ENCODE measurements at regions not wholly inside any gene's neighbourhood (a gene's known extent, or its start where the extent isn't known, plus 50 kb on each side); places are given as distances from the start of the nearest gene placed in this dataset.

GRCh38 chr2:220064111-220065030, 436.9 kb downstream of the SLC4A3 start:
- Histone ChIP-seq H3K36me3 (ENCODE audit: insufficient read depth, low read length) (no peaks in the 10 kb centered on the region), H3K9me3 (ENCODE audit: control insufficient read depth in 1 of 2, insufficient read depth in 1 of 2, low read length in 2 of 2) (peaks cover 0 to 7% of the 10 kb centered on the region in 2 experiments), H3K4me3 (ENCODE audit: low read length) (no peak overlapping the region), H3K27me3 (ENCODE audit: control insufficient read depth in 1 of 2, insufficient read depth in 2 of 2, low read length in 2 of 2) (peaks cover 3 to 4% of the 10 kb centered on the region in 2 experiments), H3K4me1 (ENCODE audit: insufficient read depth, low read length) (no peaks in the 10 kb centered on the region), H3K27ac (ENCODE audit: low read depth in 1 of 2, low read length in 2 of 2) (no peak overlapping the region)
- Mint-ChIP-seq H3K9me3 (no peaks in the 10 kb centered on the region), H3K4me1 (ENCODE audit: low read depth) (no peaks in the 10 kb centered on the region), H3K27me3 (no peaks in the 10 kb centered on the region), H3K4me3 (no peak overlapping the region), H3K27ac (no peak overlapping the region), H3K36me3 (ENCODE audit: low read depth) (no peaks in the 10 kb centered on the region)
- TF ChIP-seq, protein P1, sequence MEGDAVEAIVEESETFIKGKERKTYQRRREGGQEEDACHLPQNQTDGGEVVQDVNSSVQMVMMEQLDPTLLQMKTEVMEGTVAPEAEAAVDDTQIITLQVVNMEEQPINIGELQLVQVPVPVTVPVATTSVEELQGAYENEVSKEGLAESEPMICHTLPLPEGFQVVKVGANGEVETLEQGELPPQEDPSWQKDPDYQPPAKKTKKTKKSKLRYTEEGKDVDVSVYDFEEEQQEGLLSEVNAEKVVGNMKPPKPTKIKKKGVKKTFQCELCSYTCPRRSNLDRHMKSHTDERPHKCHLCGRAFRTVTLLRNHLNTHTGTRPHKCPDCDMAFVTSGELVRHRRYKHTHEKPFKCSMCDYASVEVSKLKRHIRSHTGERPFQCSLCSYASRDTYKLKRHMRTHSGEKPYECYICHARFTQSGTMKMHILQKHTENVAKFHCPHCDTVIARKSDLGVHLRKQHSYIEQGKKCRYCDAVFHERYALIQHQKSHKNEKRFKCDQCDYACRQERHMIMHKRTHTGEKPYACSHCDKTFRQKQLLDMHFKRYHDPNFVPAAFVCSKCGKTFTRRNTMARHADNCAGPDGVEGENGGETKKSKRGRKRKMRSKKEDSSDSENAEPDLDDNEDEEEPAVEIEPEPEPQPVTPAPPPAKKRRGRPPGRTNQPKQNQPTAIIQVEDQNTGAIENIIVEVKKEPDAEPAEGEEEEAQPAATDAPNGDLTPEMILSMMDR (IDR thresholded peaks at IDR 0.05), result no peak
- intact Hi-C loops (cut with DNase I, micrococcal nuclease), result no loop called here
- ChIA-PET POLR2A (no interaction called here), CTCF (no interaction called here)
- ATAC-seq (ENCODE audit: poor library complexity) (no peak), DNase-seq (no peak)

DNA sequence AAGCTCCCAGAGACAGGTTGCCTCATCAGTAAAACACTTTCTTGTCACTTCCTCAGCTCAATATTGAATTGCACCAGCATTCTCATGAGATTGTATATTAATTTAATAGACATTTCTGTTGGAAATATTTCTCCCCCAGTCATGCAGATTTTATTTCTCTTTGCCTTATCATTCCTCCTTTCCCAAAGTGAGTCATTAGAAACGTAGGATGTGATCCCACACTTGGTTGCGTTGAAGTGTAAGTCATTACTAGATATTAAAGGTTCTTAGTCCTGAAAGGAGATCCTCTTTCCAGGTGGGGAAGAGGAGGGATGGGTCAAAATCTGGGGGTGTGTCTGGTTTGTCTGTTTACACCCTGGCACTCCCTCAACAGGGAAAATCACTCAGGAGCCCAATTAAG, 438.2 kb downstream of the SLC4A3 start:
- POLR2A ChIA-PET, result no interaction called here
- Histone ChIP-seq H3K9me3 (ENCODE audit: control insufficient read depth in 1 of 2, insufficient read depth in 1 of 2, low read length in 2 of 2) (peaks cover 0 to 3% of the 10 kb centered on the region in 2 experiments), H3K36me3 (ENCODE audit: insufficient read depth, low read length) (no peaks in the 10 kb centered on the region), H3K27me3 (ENCODE audit: control insufficient read depth in 1 of 2, insufficient read depth in 2 of 2, low read length in 2 of 2) (peaks cover 3 to 4% of the 10 kb centered on the region in 2 experiments), H3K4me3 (ENCODE audit: low read length) (no peak overlapping the region), H3K27ac (ENCODE audit: low read depth in 1 of 2, low read length in 2 of 2) (no peak overlapping the region), H3K4me1 (ENCODE audit: insufficient read depth, low read length) (no peaks in the 10 kb centered on the region)
- Mint-ChIP-seq H3K36me3 (ENCODE audit: low read depth) (no peaks in the 10 kb centered on the region), H3K4me1 (ENCODE audit: low read depth) (no peaks in the 10 kb centered on the region), H3K4me3 (no peak overlapping the region), H3K9me3 (no peaks in the 10 kb centered on the region), H3K27me3 (no peaks in the 10 kb centered on the region), H3K27ac (no peak overlapping the region)
- DNase-seq, result no peak
- TF ChIP-seq, protein P1 (IDR thresholded peaks at IDR 0.05), result no peak
- CTCF ChIA-PET, result no interaction called here
- intact Hi-C loops (cut with DNase I, micrococcal nuclease), result no loop called here
- ATAC-seq (ENCODE audit: poor library complexity), result no peak

DNA sequence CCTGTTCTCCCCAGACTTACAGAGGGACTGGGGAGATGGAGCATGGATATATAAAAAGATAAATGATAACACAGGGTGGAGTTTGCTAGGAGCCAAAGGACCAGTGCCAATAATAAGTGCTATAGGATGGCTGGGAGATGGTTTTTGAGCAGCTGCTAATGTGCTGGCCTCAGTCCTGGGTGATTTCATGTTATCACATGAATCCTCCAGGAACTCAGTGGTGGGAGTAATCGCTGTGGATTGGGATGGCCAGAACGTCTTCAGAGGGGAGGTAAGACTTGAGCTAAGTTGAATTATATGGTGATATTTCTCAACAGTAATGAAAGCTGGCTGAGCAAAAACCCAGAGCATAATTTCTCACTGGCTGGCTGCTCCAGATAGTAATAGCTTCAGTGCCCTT, 441.4 kb downstream of the SLC4A3 start:
- H3K4me3 ChIP-seq (ENCODE audit: low read length), result no peak overlapping the region
- intact Hi-C loops (cut with DNase I, micrococcal nuclease), result no loop called here
- ATAC-seq (ENCODE audit: poor library complexity), result no peak

More for the DNA sequence above, 441.4 kb downstream of the SLC4A3 start:
- Histone ChIP-seq H3K27ac (ENCODE audit: low read depth in 1 of 2, low read length in 2 of 2) (no peak overlapping the region), H3K36me3 (ENCODE audit: insufficient read depth, low read length) (no peaks in the 10 kb centered on the region), H3K27me3 (ENCODE audit: control insufficient read depth in 1 of 2, insufficient read depth in 2 of 2, low read length in 2 of 2) (peaks cover 0 to 3% of the 10 kb centered on the region in 2 experiments), H3K4me1 (ENCODE audit: insufficient read depth, low read length) (no peaks in the 10 kb centered on the region), H3K9me3 (ENCODE audit: control insufficient read depth in 1 of 2, insufficient read depth in 1 of 2, low read length in 2 of 2) (peaks cover 0 to 4% of the 10 kb centered on the region in 2 experiments)
- H3K27ac Mint-ChIP-seq, result no peak overlapping the region
- ChIA-PET POLR2A (no interaction called here), CTCF (no interaction called here)
- no peak for DNase-seq
- H3K9me3 Mint-ChIP-seq, result no peaks in the 10 kb centered on the region
- no peak overlapping the region for H3K4me3 Mint-ChIP-seq
- TF ChIP-seq, protein P1 (IDR thresholded peaks at IDR 0.05), result no peak
- no peaks in the 10 kb centered on the region for H3K27me3 Mint-ChIP-seq
- no peaks in the 10 kb centered on the region for H3K36me3 Mint-ChIP-seq (ENCODE audit: low read depth)
- no peaks in the 10 kb centered on the region for H3K4me1 Mint-ChIP-seq (ENCODE audit: low read depth)
